ENCODE measurements at regions not wholly inside any gene's neighbourhood (a gene's known extent, or its start where the extent isn't known, plus 50 kb on each side); places are given as distances from the start of the nearest gene placed in this dataset.

DNA sequence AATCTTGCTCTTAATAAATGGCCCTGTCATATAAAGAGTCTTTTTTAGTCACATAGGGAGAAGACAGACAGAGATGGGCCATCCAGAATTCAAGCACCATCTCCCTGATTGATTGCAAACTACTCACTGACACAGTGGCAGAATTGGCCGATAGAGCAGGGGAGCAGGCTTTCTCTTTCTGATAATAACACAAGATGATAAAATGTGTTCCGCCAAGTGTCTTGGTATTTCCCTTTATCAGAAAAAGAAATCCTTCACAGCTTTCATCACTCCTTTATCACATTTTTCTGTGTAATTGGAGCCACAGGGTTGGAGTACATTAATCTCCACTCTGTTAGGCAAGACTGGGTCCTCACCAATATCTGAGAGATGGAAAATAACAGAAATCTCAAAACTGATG is 406.0 kb downstream of the TMEM135 start:
- no peak for DNase-seq (ENCODE audit: low read depth in 2 of 3, low spot score in 2 of 3)

DNA sequence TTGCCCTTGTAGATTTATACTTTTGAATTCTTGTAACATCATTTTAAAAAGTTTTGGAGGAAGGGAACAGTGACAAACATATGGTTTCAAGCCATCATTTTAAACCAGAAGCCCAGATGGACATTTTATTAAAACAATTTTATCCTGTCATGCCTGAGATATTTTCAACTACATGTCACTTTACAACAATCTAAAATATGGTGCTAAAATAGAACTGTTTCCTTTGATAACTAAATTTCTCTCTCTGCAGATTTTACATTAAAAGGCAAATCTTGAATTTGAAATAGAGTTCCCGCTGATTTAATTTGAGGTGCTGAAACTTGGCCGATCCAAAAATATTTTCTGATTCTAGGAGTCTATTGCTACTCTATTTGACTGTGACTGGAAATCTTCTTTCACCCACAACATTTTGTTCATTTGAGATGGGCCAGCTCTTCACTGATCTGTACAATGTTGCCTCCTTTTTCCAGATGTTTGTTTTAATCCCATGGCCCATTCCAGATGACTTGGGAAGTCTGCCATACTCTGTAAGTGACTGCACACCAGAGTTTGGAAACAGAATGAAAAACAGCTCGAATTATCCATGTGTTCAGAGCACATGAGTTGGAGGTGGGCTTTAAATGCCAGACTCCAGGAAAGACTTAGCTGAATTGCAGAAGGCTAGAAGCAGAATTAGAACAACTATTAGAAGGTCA is 402.5 kb downstream of the TMEM135 start:
- no peak for DNase-seq (ENCODE audit: low read depth in 2 of 3, low spot score in 2 of 3)

DNA sequence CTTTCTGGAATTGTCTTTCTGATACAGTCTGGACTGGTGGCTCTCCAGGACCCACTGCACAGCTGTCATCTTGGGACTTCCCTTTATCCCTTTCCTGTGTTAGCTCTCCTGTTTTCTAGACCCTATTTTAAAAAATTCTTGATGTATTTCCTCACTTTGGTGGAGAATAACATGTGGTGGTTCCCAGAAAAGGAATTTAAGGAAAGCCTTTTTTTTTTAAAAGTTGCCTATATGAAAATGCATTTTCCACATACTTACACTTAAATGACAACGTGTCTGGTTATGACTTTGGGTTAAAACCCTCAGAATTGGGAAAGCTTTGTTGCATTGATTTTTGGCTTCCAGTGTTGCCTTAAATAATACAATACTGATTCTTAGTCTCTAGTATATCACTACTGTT is 400.7 kb downstream of the TMEM135 start:
- no peak for DNase-seq (ENCODE audit: low read depth in 2 of 3, low spot score in 2 of 3)

DNA sequence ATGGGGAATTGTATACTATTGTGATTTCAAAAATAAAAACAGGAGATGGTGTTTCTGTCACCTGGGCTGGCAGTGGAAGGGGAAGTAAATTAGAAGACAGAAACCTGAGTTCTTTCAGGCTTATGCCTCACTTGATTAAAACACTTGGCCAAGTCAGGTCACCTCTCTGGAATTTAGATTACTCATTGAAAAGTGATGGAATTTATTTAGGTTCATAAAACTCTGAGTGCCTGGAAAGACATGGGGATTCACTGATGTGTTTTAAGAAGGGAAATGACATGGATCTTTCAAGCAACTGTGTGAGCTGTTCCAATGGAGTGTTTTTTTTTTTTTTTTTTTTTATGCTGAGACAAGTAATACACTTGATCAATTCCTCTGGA is 400.1 kb downstream of the TMEM135 start:
- no peak for DNase-seq (ENCODE audit: low read depth in 2 of 3, low spot score in 2 of 3)

DNA sequence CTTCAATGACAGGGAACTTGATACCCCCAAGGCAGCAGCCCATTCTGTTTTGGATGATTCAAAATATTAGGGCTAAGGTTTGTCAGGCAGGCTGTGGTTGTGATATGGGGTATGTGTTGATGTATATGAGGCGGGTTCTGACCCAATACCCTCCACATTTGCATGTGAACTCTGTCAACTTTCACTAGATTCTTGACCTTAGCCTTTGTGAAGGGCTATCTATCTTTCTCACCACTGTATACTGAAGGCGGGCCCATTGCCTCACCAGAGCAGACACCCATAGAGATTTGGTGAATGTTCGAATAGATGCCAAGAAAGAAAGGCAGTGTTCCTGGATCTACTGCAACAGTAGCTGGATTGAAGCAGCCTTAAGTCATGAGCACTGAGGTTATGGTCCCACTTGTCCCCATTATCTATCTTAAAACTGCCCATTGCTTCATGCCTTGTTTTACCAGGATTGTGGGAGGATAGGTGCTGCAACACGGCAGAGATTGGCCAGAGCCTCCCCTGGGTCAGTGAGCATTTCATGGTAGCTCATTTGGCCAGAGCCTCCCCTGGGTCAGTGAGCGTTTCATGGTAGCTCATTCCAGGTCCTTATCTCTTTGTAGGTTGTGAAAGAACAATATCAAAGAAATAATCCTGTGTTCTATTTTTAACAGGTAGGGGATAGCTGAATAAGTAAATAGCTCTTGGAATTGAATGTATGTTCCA is 399.6 kb downstream of the TMEM135 start:
- no peak for DNase-seq (ENCODE audit: low read depth in 2 of 3, low spot score in 2 of 3)

DNA sequence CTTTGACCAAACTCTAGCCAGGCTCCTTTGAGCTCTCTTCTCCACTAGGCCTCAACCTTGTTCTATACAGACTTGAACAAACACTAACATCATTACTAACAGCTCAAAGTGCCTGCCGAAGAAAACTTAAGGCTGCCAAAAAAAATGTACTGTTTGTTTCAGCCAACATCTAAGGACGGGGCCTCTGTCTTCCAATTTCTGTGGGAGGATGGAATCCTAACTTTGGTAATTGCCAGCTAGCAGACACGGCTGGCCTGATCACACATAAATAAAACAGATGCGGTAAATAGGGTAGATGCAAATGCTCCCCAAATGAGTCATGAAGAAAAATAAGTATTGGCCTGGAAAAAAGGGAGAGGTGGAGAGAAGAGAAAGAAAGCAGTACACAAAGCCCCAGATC is 394.3 kb downstream of the TMEM135 start:
- no peak for DNase-seq (ENCODE audit: low read depth in 2 of 3, low spot score in 2 of 3)

DNA sequence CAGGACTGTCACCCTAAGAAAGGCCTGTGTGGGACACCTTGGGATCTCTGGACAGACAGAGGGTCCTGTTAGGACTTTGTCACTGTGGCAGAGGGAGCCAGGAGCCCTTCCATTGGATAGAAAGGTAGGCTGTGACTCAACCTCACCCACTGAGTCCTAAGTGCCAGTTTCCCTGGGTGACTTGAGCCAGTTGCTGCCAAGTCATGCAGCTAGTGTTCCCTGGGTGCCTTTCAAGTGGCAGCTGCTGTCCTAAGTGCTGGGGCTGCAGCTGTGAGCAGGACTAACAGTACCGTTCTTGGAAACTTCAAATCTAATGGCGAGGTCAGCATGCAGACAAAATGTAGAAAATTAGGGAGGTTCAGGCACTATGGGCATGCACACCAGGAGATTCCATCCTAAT is 393.7 kb downstream of the TMEM135 start:
- DNase-seq (ENCODE audit: low read depth in 2 of 3, low spot score in 2 of 3), result no peak

DNA sequence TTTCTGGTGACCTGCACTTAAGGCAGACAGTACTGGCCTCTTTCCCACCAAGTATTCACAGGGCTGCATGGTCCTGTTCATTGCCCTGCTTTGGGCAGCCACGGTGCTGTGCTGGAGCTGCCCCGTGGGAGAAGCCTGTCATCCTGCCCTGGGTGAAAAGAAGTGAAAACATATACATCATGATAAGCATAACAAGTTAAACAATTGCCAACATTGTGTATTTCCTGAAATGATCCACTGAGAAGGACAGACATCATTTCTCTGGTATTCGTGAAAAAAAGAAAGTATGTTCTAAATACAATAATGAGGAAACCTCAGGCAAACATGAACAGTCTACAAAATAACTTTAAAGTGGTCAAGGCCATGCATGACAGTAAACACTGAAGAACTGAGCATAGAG is 393.1 kb downstream of the TMEM135 start:
- no peak for DNase-seq (ENCODE audit: low read depth in 2 of 3, low spot score in 2 of 3)

DNA sequence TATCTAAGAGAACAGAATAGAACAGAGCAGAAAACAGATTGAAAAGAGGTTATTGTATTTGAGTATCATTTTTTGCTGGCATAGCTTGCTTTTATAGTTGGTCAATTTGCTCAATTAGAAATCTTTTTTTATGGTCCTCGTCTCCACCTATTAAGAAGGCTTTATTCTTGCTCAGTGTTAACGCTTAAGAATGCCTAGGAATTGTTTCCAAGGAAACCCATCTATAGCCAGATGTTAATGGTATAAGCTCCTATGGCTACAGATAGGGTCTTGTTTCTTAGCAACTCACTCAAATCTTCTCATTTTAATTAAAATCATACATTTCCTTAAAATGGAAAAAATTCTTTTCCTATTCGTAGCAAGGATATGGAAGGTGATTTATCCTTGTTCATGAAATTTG is 392.3 kb downstream of the TMEM135 start:
- DNase-seq (ENCODE audit: low read depth in 2 of 3, low spot score in 2 of 3), result no peak

DNA sequence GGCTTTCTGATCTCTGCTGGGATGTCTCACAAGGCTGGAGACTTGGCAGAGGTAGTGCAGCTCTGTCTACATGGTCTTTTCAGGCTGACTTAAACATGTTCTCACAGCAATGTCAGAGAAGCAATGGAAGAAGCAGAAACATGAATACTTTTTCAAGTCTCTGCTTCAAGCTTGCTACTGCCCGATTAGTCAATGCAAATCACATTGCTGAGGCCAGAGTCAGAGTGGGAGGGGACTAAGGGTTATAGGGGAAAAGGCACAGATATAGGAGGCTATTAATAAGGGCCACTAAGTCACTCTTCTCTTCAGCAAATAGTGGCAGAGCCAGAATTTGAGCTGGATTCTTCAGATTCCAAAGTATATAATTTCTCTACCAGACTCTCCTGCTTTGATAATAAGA is 390.5 kb downstream of the TMEM135 start:
- no peak for DNase-seq (ENCODE audit: low read depth in 2 of 3, low spot score in 2 of 3)

DNA sequence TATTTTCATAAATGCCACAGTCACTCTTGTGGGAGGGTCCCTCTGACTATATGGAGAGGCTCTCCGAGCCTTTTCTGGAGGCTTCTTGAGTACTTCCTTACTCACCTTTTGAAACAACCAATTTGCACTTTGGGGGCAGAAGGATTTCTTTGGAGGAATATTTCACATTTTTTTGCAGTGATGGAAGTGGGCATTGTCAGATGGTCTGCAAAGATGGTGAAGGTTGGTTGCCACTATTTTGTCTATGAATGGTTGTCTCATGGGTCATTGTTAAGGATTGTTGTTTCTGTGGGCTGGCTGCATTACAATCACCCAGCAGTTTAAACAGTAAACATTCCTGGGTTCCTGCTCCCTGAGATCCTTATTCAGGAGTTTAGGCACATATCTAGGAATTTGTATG is 388.2 kb downstream of the TMEM135 start:
- DNase-seq (ENCODE audit: low read depth in 2 of 3, low spot score in 2 of 3), result no peak

DNA sequence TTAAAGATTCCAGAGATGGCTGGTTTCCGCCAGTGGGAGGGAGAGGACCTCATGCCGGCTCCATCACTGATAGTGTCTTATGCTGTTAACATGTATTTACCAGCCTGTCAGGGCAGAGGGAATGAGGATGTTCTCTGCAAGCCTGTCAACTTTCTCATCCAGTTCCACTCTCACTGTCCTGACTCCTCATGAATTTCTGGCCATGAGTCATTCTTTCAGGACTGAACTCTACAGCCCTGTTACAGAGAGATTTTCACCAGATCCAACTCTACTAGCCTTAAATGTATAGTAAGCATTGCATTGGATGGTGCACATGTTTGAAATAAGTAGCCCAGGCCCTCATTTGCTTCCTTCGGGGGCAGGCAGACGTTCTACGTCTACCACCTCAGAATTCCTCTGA is 387.7 kb downstream of the TMEM135 start:
- no peak for DNase-seq (ENCODE audit: low read depth in 2 of 3, low spot score in 2 of 3)

DNA sequence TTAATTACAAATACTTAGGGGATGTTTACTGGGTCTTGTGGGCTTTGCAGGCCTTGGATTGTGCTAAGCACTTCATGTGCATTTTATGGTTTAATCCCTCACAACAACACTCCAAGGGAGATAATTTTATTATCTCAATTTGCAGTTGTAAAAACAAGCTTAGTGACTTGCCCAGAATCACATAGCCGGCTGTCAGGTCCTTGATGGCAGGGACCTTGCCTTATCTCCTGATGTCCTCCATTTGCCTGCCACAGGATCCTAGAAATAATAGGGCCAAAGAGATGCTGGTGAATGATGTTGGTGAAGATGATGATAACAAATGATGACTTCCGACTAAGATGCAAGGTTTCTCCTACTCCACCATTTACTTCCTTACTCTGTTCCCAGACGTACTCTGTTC is 385.4 kb downstream of the TMEM135 start:
- no peak for DNase-seq (ENCODE audit: low read depth in 2 of 3, low spot score in 2 of 3)

DNA sequence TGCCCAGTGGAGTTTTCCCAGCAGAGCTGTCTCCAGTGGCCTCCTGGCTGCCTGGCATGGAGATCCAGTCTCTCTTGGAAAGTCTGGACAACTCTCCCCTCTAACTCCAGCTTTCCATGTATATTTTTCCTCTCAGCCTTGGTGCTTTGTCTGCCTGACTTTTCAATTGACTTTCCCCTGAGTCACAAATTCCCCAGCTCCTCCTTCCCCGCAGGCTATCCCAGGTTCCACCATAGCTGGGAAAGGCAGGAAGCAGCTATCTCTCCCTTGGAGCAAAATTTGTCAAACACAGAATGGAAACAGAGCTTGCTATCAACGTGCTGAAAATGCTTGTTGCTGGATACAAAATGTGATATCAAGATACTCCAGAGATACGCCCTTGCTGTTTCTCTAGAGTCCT is 384.8 kb downstream of the TMEM135 start:
- DNase-seq (ENCODE audit: low read depth in 2 of 3, low spot score in 2 of 3), result no peak

DNA sequence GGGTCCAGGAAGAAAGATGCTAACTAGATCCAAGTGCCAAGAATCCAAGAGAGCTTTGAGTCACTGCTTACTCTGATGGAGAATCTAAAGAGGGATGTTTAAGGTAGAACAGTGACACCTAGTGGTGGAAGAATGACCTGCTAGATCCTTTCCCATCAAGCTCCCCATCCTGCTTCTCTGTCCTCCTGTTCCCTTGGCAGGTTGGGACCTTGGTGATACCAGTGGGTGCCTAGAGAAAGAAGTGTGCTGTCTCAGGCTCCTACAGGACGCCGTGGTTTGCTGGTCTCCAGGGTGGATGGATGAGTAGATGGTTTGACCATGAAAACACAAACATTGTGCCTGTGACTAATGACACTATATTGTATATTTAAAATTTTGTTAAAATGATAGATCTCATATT is 383.7 kb downstream of the TMEM135 start:
- peak; percentile 18 to 76 (median 57) for DNase-seq (ENCODE audit: low read depth in 2 of 3, low spot score in 2 of 3)

DNA sequence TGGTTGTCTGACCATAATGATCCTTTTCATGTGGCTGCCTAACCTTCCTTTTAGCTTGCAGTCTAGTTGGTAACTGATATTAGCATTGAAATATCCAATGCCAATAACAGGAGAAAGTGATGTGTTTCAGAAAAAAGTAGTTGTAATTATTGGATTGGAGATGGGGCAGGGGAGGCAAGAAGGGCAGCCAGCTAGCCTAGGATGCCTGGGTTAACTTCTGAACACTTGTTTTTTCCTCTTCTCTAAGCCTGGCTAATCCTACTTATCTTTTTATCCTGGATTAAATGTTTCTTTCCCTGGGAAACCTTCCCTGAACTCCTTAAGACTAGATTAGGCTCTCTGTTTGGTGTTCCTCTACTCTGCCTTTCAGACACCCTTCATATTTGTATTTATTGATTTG is 380.2 kb downstream of the TMEM135 start:
- DNase-seq (ENCODE audit: low read depth in 2 of 3, low spot score in 2 of 3), result no peak

DNA sequence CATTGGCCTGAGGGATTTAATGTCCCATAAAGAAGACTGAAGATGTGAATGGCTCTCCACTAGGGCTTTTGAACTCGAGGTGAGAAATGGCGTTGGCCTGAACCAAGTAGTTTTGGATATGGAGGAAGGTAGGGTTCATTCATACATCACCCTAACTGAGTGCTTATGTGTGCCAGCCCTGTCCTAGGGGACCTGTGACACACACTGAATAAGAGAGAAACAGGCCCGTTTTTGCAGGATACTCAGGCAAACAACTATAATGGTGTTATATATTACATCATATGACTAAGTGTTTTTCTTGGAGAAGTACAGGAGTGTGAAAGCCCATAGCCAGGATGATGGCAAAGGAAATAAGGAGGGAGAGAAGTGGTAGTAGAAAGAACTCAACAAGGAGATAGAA is 368.1 kb downstream of the TMEM135 start:
- no peak for DNase-seq (ENCODE audit: low read depth in 2 of 3, low spot score in 2 of 3)

DNA sequence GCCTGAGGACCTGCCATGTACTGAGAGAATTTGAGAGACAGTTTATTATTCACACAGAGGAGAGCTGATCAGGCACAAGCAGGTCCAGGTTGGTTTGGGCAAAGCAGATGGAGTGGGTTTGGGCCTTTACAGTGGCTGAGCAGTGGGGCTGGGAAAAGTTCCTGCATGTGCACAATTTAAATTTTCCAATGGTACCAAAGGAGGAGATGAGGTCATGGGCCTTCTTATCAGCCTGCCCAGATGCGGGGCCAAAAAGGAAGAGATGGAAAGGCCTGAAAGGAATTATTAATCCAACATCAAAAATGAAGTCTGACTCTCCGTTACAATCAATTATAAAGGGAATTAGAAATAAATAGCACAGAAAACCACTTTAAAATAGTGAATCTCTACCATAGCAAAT is 367.6 kb downstream of the TMEM135 start:
- DNase-seq (ENCODE audit: low read depth in 2 of 3, low spot score in 2 of 3), result no peak

DNA sequence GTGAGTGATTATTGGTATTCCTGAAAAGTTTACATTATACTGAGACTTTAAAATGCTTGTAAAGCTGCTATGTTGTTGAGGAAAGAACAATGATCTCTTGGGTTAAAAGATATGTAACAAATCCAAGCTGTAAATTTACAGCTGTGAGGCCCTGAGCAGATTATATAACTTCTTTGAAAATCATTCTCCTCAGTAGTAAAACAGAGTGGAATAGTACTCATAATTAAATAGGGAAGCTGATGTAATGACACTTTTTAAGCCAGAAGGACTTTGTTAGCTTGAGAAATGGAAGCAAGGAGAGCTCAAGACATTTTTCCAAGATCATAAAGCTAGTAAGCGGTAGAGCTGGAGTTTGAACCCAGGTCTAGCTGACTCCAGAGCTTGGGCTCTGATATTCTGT is 363.9 kb downstream of the TMEM135 start:
- no peak for DNase-seq (ENCODE audit: low read depth in 2 of 3, low spot score in 2 of 3)

DNA sequence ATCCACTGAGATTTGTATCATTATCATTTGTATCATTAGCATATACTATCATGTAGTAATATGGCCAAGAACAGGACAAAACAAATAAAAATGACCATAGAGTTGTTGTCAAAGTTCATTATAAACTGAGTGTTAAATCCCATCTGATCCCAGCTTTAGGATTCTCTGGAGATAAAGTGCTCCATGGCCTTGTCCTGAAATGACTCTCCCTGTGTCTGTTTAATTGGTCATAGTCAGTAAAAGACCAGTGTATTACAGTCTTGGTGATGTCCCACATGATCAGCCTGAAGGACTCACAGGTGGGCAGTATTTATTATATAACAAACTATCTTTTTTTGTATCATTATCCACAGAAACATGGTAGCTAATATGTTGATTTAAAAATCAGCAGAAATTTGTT is 361.6 kb downstream of the TMEM135 start:
- no peak for DNase-seq (ENCODE audit: low read depth in 2 of 3, low spot score in 2 of 3)

DNA sequence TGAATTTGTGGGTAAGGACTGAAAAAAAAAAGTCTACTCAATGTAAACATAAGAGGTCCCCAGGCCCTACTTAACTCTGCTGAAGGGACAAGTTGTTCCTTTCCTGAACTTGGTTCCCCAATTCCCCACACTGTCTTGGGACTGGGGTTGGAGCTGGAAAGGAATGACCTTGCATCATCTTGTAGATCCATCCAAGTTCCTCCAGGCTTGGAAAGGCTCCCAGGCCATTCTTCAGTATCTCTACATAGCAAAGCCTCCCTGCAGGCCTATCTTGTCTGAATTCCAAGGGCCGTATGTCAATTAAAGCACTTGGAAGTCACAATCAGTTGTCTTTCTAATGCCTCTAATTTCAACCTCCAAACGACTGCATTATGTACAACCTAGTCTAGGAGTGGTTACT is 361.2 kb downstream of the TMEM135 start:
- no peak for DNase-seq (ENCODE audit: low read depth in 2 of 3, low spot score in 2 of 3)

DNA sequence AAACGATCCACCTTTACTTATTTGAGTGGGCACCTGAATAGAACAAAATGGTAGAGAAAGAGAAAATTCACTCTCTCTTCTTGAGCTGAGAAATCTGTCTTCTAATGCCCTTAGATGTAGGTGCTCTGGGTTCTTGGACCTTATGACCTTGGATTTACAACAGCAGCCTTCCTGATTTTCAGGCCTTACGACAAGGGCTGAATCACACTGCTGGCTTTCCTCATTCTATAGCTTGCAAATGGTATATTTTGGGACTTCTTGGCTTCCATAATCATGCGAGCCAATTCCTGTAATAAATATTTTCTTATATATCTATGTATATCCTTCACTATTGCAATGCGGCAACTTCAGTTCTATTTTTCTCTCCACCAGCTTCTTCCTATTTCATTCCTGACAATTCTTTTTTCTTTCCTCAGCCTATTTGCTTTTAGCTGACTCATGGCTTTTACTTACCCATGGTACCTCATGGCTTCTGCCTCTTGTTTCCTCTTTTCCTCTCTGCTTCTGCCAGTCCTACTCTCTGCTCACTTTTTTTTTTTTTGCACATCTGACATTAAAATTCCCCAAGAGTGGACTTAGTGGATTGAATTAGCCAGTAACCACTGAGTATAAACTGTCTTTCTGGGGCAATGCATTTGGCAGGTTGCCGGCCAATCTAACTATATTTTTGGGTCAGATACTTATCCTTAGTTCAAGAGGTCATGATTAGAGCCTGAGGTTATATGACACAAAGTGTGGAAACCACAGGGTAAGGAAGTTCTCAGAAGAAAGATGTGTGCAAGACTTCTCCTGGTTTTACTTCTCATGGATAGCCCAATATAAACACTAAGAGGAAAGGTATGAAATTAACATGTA is 359.5 kb downstream of the TMEM135 start:
- peak in 1 of 3 donors; percentile 21 for DNase-seq (ENCODE audit: low read depth in 2 of 3, low spot score in 2 of 3)
